Psoas muscle (tissue), 7 donors: ENCODE measurements at regions not wholly inside any gene's neighbourhood (a gene's known extent, or its start where the extent isn't known, plus 50 kb on each side); places are given as distances from the start of the nearest gene placed in this dataset.

Experiments
- ATAC-seq, 4 donors: fragments of 200-7000 bp; cut with Tn5 transposase; one replicate each; pipeline ENCODE4 v1.9.1; 2020; ENCODE audit warnings: moderate library complexity in 3 of 4, mild to moderate bottlenecking in 2 of 4
- DNase-seq, 2 donors: peaks; one replicate each; pipeline ENCODE4 v3.0.0-alpha.2; 2020
- H3K27ac ChIP-seq: fragments of 200-600 bp; one replicate; pipeline ENCODE4 v1.8.0; 2022
- H3K27me3 ChIP-seq, 3 donors: fragments of 200-600 bp in 1 of 3; one replicate each; pipeline versions ENCODE4 v1.6.1 to v1.8.0; 2013 to 2022; ENCODE audit warnings: low read length in 2 of 3, mild to moderate bottlenecking in 2 of 3, moderate library complexity in 1 of 3; ENCODE audit not compliant: insufficient read depth in 3 of 3
- H3K36me3 ChIP-seq, 2 donors: fragments of 200-600 bp in 1 of 2; one replicate each; pipeline versions ENCODE4 v1.6.1 to v1.8.0; 2013 to 2022; ENCODE audit warnings: low read depth in 1 of 2, mild to moderate bottlenecking in 1 of 2, moderate library complexity in 1 of 2; ENCODE audit not compliant: insufficient read depth in 1 of 2
- H3K4me1 ChIP-seq: fragments of 200-600 bp; one replicate; pipeline ENCODE4 v1.8.0; 2022
- H3K4me3 ChIP-seq: fragments of 200-600 bp; one replicate; pipeline ENCODE4 v1.8.0; 2022; ENCODE audit warnings: mild to moderate bottlenecking
- H3K9me3 ChIP-seq: fragments of 200-600 bp; one replicate; pipeline ENCODE4 v1.8.0; 2022
- CTCF ChIP-seq: fragments of 200-600 bp; IDR thresholded peaks from one replicate; pipeline ENCODE4 v1.8.0; 2022; ENCODE audit warnings: antibody characterized with exemption
- WGBS, 3 donors: extraction: QIAGEN DNeasy Blood & Tissue Kit; methylation state at CpG; one replicate each; pipeline versions ENCODE4 v1.1.6 to v1.1.7; 2013; 5-methylcytosine and 5-hydroxymethylcytosine counted together
- intact Hi-C, 2 donors: fragments of 100-400 bp; cut with DNase I; formaldehyde crosslinking; loops; one replicate each; pipeline versions ENCODE4 v1.11.0 to v1.14.2; 2022
- donor health status: healthy with polysubstance abuse.
- donor health status: DM: no; HTN: no; CAD: no; lungs with moderate emphysema.
- donor health status: Bipolar disorder and iron deficiency.
- donor health status: healthy.
- donor health status: DM: yes; HTN: yes; CAD: no.
- donor health status: DM: no; HTN: no; CAD: no.
- donor health status: DM: yes; HTN: yes; CAD: no.

- Histone ChIP-seq H3K4me3 (no peak overlapping the region), H3K4me1 (no peaks in the 10 kb centered on the region), H3K27ac (no peak overlapping the region), H3K9me3 (no peaks in the 10 kb centered on the region), H3K36me3 (no peaks in the 10 kb centered on the region), H3K27me3 (no peaks in the 10 kb centered on the region)
- WGBS, 3 donors = 73 to 95% (median 76%) methylated on average over 3 of the region's 3 CpGs
- no peak for TF ChIP-seq CTCF
- intact Hi-C loops = no loop called here
- DNase-seq (no peak), ATAC-seq (no peak)
These were observed 227.0 kb upstream of the POU2AF2 start for GRCh38 chr11:111018566-111018965.

- WGBS, 3 donors = 71 to 80% (median 76%) methylated on average over 3 of the region's 3 CpGs
- no peaks in the 10 kb centered on the region for H3K27me3 ChIP-seq
- H3K4me1 ChIP-seq = no peaks in the 10 kb centered on the region
- no peak for TF ChIP-seq CTCF
- H3K27ac ChIP-seq = no peak overlapping the region
- DNase-seq = no peak
- ATAC-seq = no peak
- H3K36me3 ChIP-seq = no peaks in the 10 kb centered on the region
- intact Hi-C loops = no loop called here
- H3K9me3 ChIP-seq = no peaks in the 10 kb centered on the region
- H3K4me3 ChIP-seq = no peak overlapping the region
These were observed 233.0 kb upstream of the POU2AF2 start for GRCh38 chr11:111012491-111012890.

GRCh38 chr11:111011275-111011594 lies 234.3 kb upstream of the POU2AF2 start:
- no peak for ATAC-seq
- TF ChIP-seq CTCF = no peak
- H3K27me3 ChIP-seq = no peaks in the 10 kb centered on the region

GRCh38 chr11:111010391-111011274 lies 234.9 kb upstream of the POU2AF2 start:
- ATAC-seq (no peak), DNase-seq (no peak)
- no peaks in the 10 kb centered on the region for H3K9me3 ChIP-seq
- no peaks in the 10 kb centered on the region for H3K36me3 ChIP-seq
- no peaks in the 10 kb centered on the region for H3K4me1 ChIP-seq
- no peaks in the 10 kb centered on the region for H3K27me3 ChIP-seq
- 69 to 78% (median 73%) methylated on average over 6 of the region's 6 CpGs for WGBS, 3 donors
- no peak overlapping the region for H3K4me3 ChIP-seq
- no peak overlapping the region for H3K27ac ChIP-seq
- intact Hi-C loops = no loop called here
- TF ChIP-seq CTCF = no peak

More at GRCh38 chr11:111011275-111011594, 234.3 kb upstream of the POU2AF2 start:
- Histone ChIP-seq H3K4me1 (no peaks in the 10 kb centered on the region), H3K9me3 (no peaks in the 10 kb centered on the region), H3K36me3 (no peaks in the 10 kb centered on the region), H3K27ac (no peak overlapping the region), H3K4me3 (no peak overlapping the region)
- intact Hi-C loops = no loop called here
- DNase-seq = no peak

GRCh38 chr11:111006227-111006626 lies 239.3 kb upstream of the POU2AF2 start:
- intact Hi-C loops = no loop called here
- Histone ChIP-seq H3K27me3 (no peaks in the 10 kb centered on the region), H3K4me3 (no peak overlapping the region), H3K27ac (no peak overlapping the region), H3K9me3 (no peaks in the 10 kb centered on the region), H3K36me3 (no peaks in the 10 kb centered on the region), H3K4me1 (no peaks in the 10 kb centered on the region)
- no peak for ATAC-seq
- no peak for DNase-seq
- no peak for TF ChIP-seq CTCF
- 60 to 75% (median 70%) methylated on average over 4 of the region's 4 CpGs for WGBS, 3 donors
